GM23338 (cell line): ENCODE measurements at regions not wholly inside any gene's neighbourhood (a gene's known extent, or its start where the extent isn't known, plus 50 kb on each side); places are given as distances from the start of the nearest gene placed in this dataset.

ENCODE experiments used
- ATAC-seq: fragments of 200-7000 bp; cut with Tn5 transposase; 3 replicates; pipeline ENCODE4 v1.9.1; 2020
- DNase-seq: peaks from one replicate; pipeline ENCODE4 v3.0.0-alpha.2; 2015; ENCODE audit warnings: low spot score
- H2AFZ ChIP-seq: fragments of 200-600 bp; sonication (generic); 2 replicates; pipeline ENCODE4 v1.8.0; 2016; ENCODE audit warnings: antibody characterized with exemption, mild to moderate bottlenecking, moderate library complexity
- H3F3A ChIP-seq: fragments of 200-600 bp; sonication (generic); replicated peaks from 2 replicates; pipeline ENCODE4 v1.8.0; 2017; ENCODE audit warnings: antibody characterized with exemption, mixed run types, low read depth
- H3K27ac ChIP-seq: fragments of 200-600 bp; sonication (generic); 2 replicates; pipeline ENCODE4 v1.6.1; 2016; ENCODE audit warnings: low read depth
- H3K27me3 ChIP-seq: fragments of 200-600 bp; sonication (generic); 2 replicates; pipeline ENCODE4 v1.8.0; 2016; ENCODE audit warnings: mild to moderate bottlenecking, mixed run types, moderate library complexity; ENCODE audit not compliant: insufficient read depth
- H3K36me3 ChIP-seq: fragments of 200-600 bp; sonication (generic); 2 replicates; pipeline ENCODE4 v1.8.0; 2016; ENCODE audit warnings: mild to moderate bottlenecking; ENCODE audit not compliant: insufficient read depth
- H3K4me1 ChIP-seq: fragments of 200-600 bp; sonication (generic); 2 replicates; pipeline ENCODE4 v1.8.0; 2016; ENCODE audit warnings: mild to moderate bottlenecking, moderate library complexity; ENCODE audit not compliant: insufficient read depth
- H3K4me2 ChIP-seq: fragments of 200-600 bp; sonication (generic); 2 replicates; pipeline ENCODE4 v1.7.1; 2017; ENCODE audit warnings: mixed run types
- H3K4me3 ChIP-seq: fragments of 200-600 bp; sonication (generic); 2 replicates; pipeline ENCODE4 v1.6.1; 2016; ENCODE audit warnings: mixed run types
- H3K79me2 ChIP-seq: fragments of 200-600 bp; sonication (generic); replicated peaks from 2 replicates; pipeline ENCODE4 v1.8.0; 2017; ENCODE audit warnings: mild to moderate bottlenecking; ENCODE audit not compliant: insufficient read depth
- H3K9me2 ChIP-seq: fragments of 200-600 bp; sonication (generic); 2 replicates; pipeline ENCODE4 v1.8.0; 2017; ENCODE audit not compliant: insufficient read depth
- H4K20me1 ChIP-seq: fragments of 200-600 bp; sonication (generic); replicated peaks from 2 replicates; pipeline ENCODE4 v1.8.0; 2017; ENCODE audit warnings: mild to moderate bottlenecking; ENCODE audit not compliant: insufficient read depth
- H3K27ac Mint-ChIP-seq: 2 replicates; pipeline ENCODE4 v1.8.0; 2020; ENCODE audit warnings: inconsistent platforms, mild to moderate bottlenecking, moderate library complexity, mixed read lengths
- H3K27me3 Mint-ChIP-seq: 3 replicates; pipeline ENCODE4 v1.8.0; 2022; ENCODE audit warnings: low read depth, mild to moderate bottlenecking, moderate library complexity, mixed read lengths, inconsistent platforms; ENCODE audit not compliant: insufficient read depth, poor library complexity
- H3K36me3 Mint-ChIP-seq: 3 replicates; pipeline ENCODE4 v1.8.0; 2021; ENCODE audit warnings: low read depth, mild to moderate bottlenecking, inconsistent platforms, moderate library complexity, mixed read lengths
- H3K4me1 Mint-ChIP-seq: 3 replicates; pipeline ENCODE4 v1.8.0; 2020; ENCODE audit warnings: mild to moderate bottlenecking, inconsistent platforms, mixed read lengths
- H3K4me3 Mint-ChIP-seq: 3 replicates; pipeline ENCODE4 v1.8.0; 2021; ENCODE audit warnings: moderate library complexity, mild to moderate bottlenecking, inconsistent platforms, mixed read lengths
- H3K9me3 Mint-ChIP-seq: 3 replicates; pipeline ENCODE4 v1.8.0; 2020; ENCODE audit warnings: moderate library complexity, mild to moderate bottlenecking, inconsistent platforms, mixed read lengths
- EZH2phosphoT487 ChIP-seq: fragments of 200-600 bp; sonication (generic); IDR thresholded peaks from one replicate; pipeline ENCODE4 v1.8.1; 2018; ENCODE audit warnings: antibody characterized with exemption; ENCODE audit not compliant: unreplicated experiment
- JUNB ChIP-seq: IDR thresholded peaks from one replicate; pipeline ENCODE4 v1.6.1; 2016; ENCODE audit warnings: antibody characterized with exemption; ENCODE audit not compliant: unreplicated experiment
- NANOG ChIP-seq: IDR thresholded peaks from 2 replicates; pipeline ENCODE4 v1.6.1; 2016; ENCODE audit warnings: antibody characterized with exemption, borderline replicate concordance
- POLR2AphosphoS5 ChIP-seq: IDR thresholded peaks from 2 replicates; pipeline ENCODE4 v1.6.1; 2016; ENCODE audit warnings: antibody characterized with exemption, low read depth
- STAT1 ChIP-seq: IDR thresholded peaks from one replicate; pipeline ENCODE4 v1.6.1; 2016; ENCODE audit warnings: antibody characterized with exemption; ENCODE audit not compliant: unreplicated experiment
- ZNF114 ChIP-seq: fragments of 250-450 bp; sonication (Bioruptor Pico); IDR thresholded peaks from 2 replicates; pipeline ENCODE4 v1.5.0; 2020; ENCODE audit warnings: mild to moderate bottlenecking, moderate library complexity
- TF ChIP-seq, protein P1 (sequence below): IDR thresholded peaks from 2 replicates; pipeline ENCODE4 v1.6.1; 2016; ENCODE audit warnings: antibody characterized with exemption
- TF ChIP-seq, protein P2 (sequence below), 2 experiments: fragments of 200-600 bp in 1 of 2; sonication (generic) in 1 of 2; conservative IDR thresholded peaks; 2 replicates each; pipeline versions ENCODE4 v1.5.1 to v1.6.1; 2016 to 2017; ENCODE audit warnings: antibody characterized with exemption in 2 of 2, low read depth in 2 of 2, mild to moderate bottlenecking in 2 of 2, moderate library complexity in 1 of 2
- TF ChIP-seq, protein P3 (sequence below): IDR thresholded peaks from one replicate; pipeline ENCODE4 v1.6.1; 2018; ENCODE audit warnings: antibody characterized with exemption; ENCODE audit not compliant: unreplicated experiment
- TF ChIP-seq, protein P4 (sequence below): fragments of 250-450 bp; sonication (Bioruptor Pico); IDR thresholded peaks from 2 replicates; pipeline ENCODE4 v1.5.0; 2020; ENCODE audit warnings: mild to moderate bottlenecking, moderate library complexity

DNA sequence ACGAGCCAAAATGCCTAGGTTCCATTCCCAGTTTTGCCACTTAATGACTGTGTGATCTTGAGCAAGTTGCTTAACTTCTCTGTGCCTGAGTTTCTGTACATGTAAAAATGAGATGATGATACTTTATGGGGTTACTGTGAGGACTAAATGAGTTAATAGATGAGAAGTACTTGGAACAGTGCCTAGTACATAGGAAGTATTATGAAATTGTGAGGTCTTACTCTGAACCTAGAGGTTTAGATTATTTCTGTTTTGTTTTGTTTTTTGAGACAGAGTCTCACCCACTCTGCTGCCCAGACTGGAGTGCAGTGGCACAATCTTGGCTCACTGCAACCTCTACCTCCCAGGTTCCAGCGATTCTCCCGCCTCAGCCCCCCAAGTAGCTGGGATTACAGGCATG, 227.0 kb upstream of the POU2AF2 start (continued):
- TF ChIP-seq, protein P1, sequence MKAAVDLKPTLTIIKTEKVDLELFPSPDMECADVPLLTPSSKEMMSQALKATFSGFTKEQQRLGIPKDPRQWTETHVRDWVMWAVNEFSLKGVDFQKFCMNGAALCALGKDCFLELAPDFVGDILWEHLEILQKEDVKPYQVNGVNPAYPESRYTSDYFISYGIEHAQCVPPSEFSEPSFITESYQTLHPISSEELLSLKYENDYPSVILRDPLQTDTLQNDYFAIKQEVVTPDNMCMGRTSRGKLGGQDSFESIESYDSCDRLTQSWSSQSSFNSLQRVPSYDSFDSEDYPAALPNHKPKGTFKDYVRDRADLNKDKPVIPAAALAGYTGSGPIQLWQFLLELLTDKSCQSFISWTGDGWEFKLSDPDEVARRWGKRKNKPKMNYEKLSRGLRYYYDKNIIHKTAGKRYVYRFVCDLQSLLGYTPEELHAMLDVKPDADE = no peak
- no peak for TF ChIP-seq ZNF114
- TF ChIP-seq JUNB = no peak
- TF ChIP-seq, protein P2, sequence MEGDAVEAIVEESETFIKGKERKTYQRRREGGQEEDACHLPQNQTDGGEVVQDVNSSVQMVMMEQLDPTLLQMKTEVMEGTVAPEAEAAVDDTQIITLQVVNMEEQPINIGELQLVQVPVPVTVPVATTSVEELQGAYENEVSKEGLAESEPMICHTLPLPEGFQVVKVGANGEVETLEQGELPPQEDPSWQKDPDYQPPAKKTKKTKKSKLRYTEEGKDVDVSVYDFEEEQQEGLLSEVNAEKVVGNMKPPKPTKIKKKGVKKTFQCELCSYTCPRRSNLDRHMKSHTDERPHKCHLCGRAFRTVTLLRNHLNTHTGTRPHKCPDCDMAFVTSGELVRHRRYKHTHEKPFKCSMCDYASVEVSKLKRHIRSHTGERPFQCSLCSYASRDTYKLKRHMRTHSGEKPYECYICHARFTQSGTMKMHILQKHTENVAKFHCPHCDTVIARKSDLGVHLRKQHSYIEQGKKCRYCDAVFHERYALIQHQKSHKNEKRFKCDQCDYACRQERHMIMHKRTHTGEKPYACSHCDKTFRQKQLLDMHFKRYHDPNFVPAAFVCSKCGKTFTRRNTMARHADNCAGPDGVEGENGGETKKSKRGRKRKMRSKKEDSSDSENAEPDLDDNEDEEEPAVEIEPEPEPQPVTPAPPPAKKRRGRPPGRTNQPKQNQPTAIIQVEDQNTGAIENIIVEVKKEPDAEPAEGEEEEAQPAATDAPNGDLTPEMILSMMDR (conservative IDR thresholded peaks at IDR 0.05; ENCODE audit: low read depth in 2 of 2) = no peak

DNA sequence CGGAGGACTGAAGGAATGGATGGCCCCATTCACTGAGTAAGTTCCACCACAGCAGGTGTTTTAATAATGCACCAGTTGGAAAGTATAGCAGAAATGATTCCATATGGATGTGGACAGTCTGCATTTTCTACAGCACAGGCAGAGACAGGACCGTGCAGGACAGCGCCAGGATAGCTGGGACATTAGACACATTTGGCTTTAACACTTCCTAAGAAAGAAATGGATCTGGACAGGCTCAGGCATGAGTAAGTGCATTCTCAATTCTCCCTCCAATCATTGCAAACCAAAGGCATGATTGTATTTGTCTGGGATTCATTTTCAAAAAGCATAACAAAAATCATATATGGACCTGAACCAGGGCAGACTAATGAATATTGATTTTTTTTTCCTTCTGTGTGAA, 233.0 kb upstream of the POU2AF2 start:
- no peaks in the 10 kb centered on the region for H3K4me1 Mint-ChIP-seq
- DNase-seq = no peak
- no peak overlapping the region for H3K27ac ChIP-seq
- H3K9me3 Mint-ChIP-seq = no peaks in the 10 kb centered on the region
- no peak overlapping the region for H3K4me2 ChIP-seq
- no peak for ATAC-seq
- no peaks in the 10 kb centered on the region for H3K36me3 ChIP-seq
- H3K27me3 Mint-ChIP-seq = peaks cover 2% of the 10 kb centered on the region
- no peaks in the 10 kb centered on the region for H3K27me3 ChIP-seq
- H3K9me2 ChIP-seq = peaks cover 9% of the 10 kb centered on the region
- H3F3A ChIP-seq = no peaks in the 10 kb centered on the region
- H4K20me1 ChIP-seq = no peaks in the 10 kb centered on the region
- no peak overlapping the region for H3K4me3 ChIP-seq
- H3K36me3 Mint-ChIP-seq = no peaks in the 10 kb centered on the region
- H3K27ac Mint-ChIP-seq = no peak overlapping the region
- H3K4me1 ChIP-seq = no peaks in the 10 kb centered on the region
- H3K4me3 Mint-ChIP-seq = no peak overlapping the region
- H3K79me2 ChIP-seq = no peaks in the 10 kb centered on the region
- no peak overlapping the region for H2AFZ ChIP-seq
- TF ChIP-seq STAT1 (no peak), ZNF114 (no peak), NANOG (no peak), EZH2phosphoT487 (no peak), POLR2AphosphoS5 (no peak)
- TF ChIP-seq, protein P3, sequence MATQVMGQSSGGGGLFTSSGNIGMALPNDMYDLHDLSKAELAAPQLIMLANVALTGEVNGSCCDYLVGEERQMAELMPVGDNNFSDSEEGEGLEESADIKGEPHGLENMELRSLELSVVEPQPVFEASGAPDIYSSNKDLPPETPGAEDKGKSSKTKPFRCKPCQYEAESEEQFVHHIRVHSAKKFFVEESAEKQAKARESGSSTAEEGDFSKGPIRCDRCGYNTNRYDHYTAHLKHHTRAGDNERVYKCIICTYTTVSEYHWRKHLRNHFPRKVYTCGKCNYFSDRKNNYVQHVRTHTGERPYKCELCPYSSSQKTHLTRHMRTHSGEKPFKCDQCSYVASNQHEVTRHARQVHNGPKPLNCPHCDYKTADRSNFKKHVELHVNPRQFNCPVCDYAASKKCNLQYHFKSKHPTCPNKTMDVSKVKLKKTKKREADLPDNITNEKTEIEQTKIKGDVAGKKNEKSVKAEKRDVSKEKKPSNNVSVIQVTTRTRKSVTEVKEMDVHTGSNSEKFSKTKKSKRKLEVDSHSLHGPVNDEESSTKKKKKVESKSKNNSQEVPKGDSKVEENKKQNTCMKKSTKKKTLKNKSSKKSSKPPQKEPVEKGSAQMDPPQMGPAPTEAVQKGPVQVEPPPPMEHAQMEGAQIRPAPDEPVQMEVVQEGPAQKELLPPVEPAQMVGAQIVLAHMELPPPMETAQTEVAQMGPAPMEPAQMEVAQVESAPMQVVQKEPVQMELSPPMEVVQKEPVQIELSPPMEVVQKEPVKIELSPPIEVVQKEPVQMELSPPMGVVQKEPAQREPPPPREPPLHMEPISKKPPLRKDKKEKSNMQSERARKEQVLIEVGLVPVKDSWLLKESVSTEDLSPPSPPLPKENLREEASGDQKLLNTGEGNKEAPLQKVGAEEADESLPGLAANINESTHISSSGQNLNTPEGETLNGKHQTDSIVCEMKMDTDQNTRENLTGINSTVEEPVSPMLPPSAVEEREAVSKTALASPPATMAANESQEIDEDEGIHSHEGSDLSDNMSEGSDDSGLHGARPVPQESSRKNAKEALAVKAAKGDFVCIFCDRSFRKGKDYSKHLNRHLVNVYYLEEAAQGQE = no peak
- TF ChIP-seq, protein P4, sequence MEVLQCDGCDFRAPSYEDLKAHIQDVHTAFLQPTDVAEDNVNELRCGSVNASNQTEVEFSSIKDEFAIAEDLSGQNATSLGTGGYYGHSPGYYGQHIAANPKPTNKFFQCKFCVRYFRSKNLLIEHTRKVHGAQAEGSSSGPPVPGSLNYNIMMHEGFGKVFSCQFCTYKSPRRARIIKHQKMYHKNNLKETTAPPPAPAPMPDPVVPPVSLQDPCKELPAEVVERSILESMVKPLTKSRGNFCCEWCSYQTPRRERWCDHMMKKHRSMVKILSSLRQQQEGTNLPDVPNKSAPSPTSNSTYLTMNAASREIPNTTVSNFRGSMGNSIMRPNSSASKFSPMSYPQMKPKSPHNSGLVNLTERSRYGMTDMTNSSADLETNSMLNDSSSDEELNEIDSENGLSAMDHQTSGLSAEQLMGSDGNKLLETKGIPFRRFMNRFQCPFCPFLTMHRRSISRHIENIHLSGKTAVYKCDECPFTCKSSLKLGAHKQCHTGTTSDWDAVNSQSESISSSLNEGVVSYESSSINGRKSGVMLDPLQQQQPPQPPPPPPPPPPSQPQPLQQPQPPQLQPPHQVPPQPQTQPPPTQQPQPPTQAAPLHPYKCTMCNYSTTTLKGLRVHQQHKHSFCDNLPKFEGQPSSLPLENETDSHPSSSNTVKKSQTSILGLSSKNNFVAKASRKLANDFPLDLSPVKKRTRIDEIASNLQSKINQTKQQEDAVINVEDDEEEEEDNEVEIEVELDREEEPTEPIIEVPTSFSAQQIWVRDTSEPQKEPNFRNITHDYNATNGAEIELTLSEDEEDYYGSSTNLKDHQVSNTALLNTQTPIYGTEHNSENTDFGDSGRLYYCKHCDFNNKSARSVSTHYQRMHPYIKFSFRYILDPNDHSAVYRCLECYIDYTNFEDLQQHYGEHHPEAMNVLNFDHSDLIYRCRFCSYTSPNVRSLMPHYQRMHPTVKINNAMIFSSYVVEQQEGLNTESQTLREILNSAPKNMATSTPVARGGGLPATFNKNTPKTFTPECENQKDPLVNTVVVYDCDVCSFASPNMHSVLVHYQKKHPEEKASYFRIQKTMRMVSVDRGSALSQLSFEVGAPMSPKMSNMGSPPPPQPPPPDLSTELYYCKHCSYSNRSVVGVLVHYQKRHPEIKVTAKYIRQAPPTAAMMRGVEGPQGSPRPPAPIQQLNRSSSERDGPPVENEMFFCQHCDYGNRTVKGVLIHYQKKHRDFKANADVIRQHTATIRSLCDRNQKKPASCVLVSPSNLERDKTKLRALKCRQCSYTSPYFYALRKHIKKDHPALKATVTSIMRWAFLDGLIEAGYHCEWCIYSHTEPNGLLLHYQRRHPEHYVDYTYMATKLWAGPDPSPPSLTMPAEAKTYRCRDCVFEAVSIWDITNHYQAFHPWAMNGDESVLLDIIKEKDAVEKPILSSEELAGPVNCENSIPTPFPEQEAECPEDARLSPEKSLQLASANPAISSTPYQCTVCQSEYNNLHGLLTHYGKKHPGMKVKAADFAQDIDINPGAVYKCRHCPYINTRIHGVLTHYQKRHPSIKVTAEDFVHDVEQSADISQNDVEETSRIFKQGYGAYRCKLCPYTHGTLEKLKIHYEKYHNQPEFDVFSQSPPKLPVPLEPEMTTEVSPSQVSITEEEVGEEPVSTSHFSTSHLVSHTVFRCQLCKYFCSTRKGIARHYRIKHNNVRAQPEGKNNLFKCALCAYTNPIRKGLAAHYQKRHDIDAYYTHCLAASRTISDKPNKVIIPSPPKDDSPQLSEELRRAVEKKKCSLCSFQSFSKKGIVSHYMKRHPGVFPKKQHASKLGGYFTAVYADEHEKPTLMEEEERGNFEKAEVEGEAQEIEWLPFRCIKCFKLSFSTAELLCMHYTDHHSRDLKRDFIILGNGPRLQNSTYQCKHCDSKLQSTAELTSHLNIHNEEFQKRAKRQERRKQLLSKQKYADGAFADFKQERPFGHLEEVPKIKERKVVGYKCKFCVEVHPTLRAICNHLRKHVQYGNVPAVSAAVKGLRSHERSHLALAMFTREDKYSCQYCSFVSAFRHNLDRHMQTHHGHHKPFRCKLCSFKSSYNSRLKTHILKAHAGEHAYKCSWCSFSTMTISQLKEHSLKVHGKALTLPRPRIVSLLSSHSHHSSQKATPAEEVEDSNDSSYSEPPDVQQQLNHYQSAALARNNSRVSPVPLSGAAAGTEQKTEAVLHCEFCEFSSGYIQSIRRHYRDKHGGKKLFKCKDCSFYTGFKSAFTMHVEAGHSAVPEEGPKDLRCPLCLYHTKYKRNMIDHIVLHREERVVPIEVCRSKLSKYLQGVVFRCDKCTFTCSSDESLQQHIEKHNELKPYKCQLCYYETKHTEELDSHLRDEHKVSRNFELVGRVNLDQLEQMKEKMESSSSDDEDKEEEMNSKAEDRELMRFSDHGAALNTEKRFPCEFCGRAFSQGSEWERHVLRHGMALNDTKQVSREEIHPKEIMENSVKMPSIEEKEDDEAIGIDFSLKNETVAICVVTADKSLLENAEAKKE (CRISPR knock-in tag) = no peak
- TF ChIP-seq, protein P2 (conservative IDR thresholded peaks at IDR 0.05; ENCODE audit: low read depth in 2 of 2) = no peak
